Gastroesophageal sphincter (tissue), 3 donors: ENCODE measurements at regions not wholly inside any gene's neighbourhood (a gene's known extent, or its start where the extent isn't known, plus 50 kb on each side); places are given as distances from the start of the nearest gene placed in this dataset.

ENCODE experiments used
- CTCF ChIP-seq, 4 experiments: fragments of 200-600 bp in 2 of 4; fragments of 450-650 bp in 2 of 4; sonication (generic) in 1 of 4; IDR thresholded peaks; one replicate each; pipeline ENCODE4 v1.5.1; 2017 to 2019; ENCODE audit warnings: antibody characterized with exemption in 4 of 4, mild to moderate bottlenecking in 2 of 4, moderate library complexity in 2 of 4
- EP300 ChIP-seq: sonication (generic); formaldehyde crosslinking; IDR thresholded peaks from one replicate; pipeline ENCODE4 v1.6.1; 2017; ENCODE audit warnings: antibody characterized with exemption, mild to moderate bottlenecking
- POLR2A ChIP-seq, 2 donors: fragments of 450-650 bp; IDR thresholded peaks; one replicate each; pipeline ENCODE4 v1.6.1; 2017; ENCODE audit warnings: antibody characterized with exemption in 2 of 2, mild to moderate bottlenecking in 2 of 2, moderate library complexity in 1 of 2
- POLR2AphosphoS5 ChIP-seq: sonication (generic); formaldehyde crosslinking; IDR thresholded peaks from one replicate; pipeline ENCODE4 v1.6.1; 2017; ENCODE audit warnings: antibody characterized with exemption

- no peak for TF ChIP-seq CTCF (IDR thresholded peaks at IDR 0.05)
- no peak for TF ChIP-seq EP300
- no peak for TF ChIP-seq POLR2AphosphoS5
- no peak for TF ChIP-seq POLR2A (IDR thresholded peaks at IDR 0.05)
Measured at GRCh38 chr10:29749150-29749549, 114.4 kb upstream of the SVIL start.
